Prostate gland (tissue), 2 donors: ENCODE measurements at regions not wholly inside any gene's neighbourhood (a gene's known extent, or its start where the extent isn't known, plus 50 kb on each side); places are given as distances from the start of the nearest gene placed in this dataset.

Source experiments
- DNase-seq: peaks from one replicate; pipeline ENCODE4 v3.0.0-alpha.2; 2019; ENCODE audit warnings: low spot score
- H3K27ac ChIP-seq, 2 donors: fragments of 200-600 bp; sonication (generic); 2 replicates each; pipeline ENCODE4 v1.5.1; 2017 to 2019
- H3K27me3 ChIP-seq: fragments of 200-600 bp; sonication (generic); replicated peaks from 2 replicates; pipeline ENCODE4 v1.5.1; 2019; ENCODE audit not compliant: insufficient read depth
- H3K36me3 ChIP-seq, 2 donors: fragments of 200-600 bp; sonication (generic); 1 replicate in 1 of 2; 2 replicates in 1 of 2; pipeline versions ENCODE4 v1.5.1 to v1.8.1; 2017 to 2019
- H3K4me1 ChIP-seq: fragments of 200-600 bp; sonication (generic); replicated peaks from 2 replicates; pipeline ENCODE4 v1.5.1; 2019
- H3K4me3 ChIP-seq, 2 donors: fragments of 200-600 bp; sonication (generic); 2 replicates each; pipeline ENCODE4 v1.5.1; 2017 to 2019
- H3K9me3 ChIP-seq: fragments of 200-600 bp; sonication (generic); 2 replicates; pipeline ENCODE4 v1.5.1; 2017
- CTCF ChIP-seq, 4 experiments: fragments of 200-600 bp in 2 of 4; fragments of 450-650 bp in 2 of 4; sonication (generic) in 2 of 4; IDR thresholded peaks; 1 replicate in 3 of 4; 2 replicates in 1 of 4; pipeline ENCODE4 v1.5.1; 2016 to 2019; ENCODE audit warnings: antibody characterized with exemption in 4 of 4, mild to moderate bottlenecking in 2 of 4, moderate library complexity in 2 of 4
- POLR2A ChIP-seq: fragments of 450-650 bp; IDR thresholded peaks from one replicate; pipeline ENCODE4 v1.6.1; 2016; ENCODE audit warnings: antibody characterized with exemption, mild to moderate bottlenecking
- POLR2AphosphoS5 ChIP-seq: sonication (generic); formaldehyde crosslinking; IDR thresholded peaks from one replicate; pipeline ENCODE4 v1.6.1; 2017; ENCODE audit warnings: antibody characterized with exemption
- WGBS: methylation state at CpG from one replicate; pipeline ENCODE4 v1.1.5; 2018; 5-methylcytosine and 5-hydroxymethylcytosine counted together
- intact Hi-C: fragments of 100-400 bp; cut with DNase I; formaldehyde crosslinking; loops from one replicate; pipeline ENCODE4 v1.14.2; 2022

GRCh38 chr20:24729896-24730605 is 219.0 kb upstream of the CST7 start:
- no peak overlapping the region for H3K27ac ChIP-seq

GRCh38 chr20:24730750-24731149 is 218.3 kb upstream of the CST7 start:
- TF ChIP-seq CTCF (IDR thresholded peaks at IDR 0.05) = no peak
- TF ChIP-seq POLR2AphosphoS5 = no peak
- TF ChIP-seq POLR2A = no peak
- DNase-seq = no peak
- H3K4me3 ChIP-seq = no peak overlapping the region
- H3K27ac ChIP-seq = no peak overlapping the region
- intact Hi-C loops = loop anchor here (10.0 kb wide), 1 partner anchor 66 kb away; no protein-coding TSS in a partner anchor
- no peaks in the 10 kb centered on the region for H3K4me1 ChIP-seq
- no peaks in the 10 kb centered on the region for H3K27me3 ChIP-seq
- WGBS = 85% methylated on average over 10 of the region's 10 CpGs
- no peaks in the 10 kb centered on the region for H3K36me3 ChIP-seq
- no peaks in the 10 kb centered on the region for H3K9me3 ChIP-seq

More at GRCh38 chr20:24729896-24730605, 219.0 kb upstream of the CST7 start:
- 52% methylated on average over 17 of the region's 17 CpGs for WGBS
- Histone ChIP-seq H3K36me3 (no peaks in the 10 kb centered on the region), H3K4me1 (no peaks in the 10 kb centered on the region), H3K4me3 (no peak overlapping the region), H3K9me3 (no peaks in the 10 kb centered on the region), H3K27me3 (no peaks in the 10 kb centered on the region)
- intact Hi-C loops = loop anchor here (10.0 kb wide), 1 partner anchor 65 kb away; no protein-coding TSS in a partner anchor
- TF ChIP-seq CTCF (IDR thresholded peaks at IDR 0.05) (no peak), POLR2AphosphoS5 (no peak), POLR2A (no peak)
- DNase-seq = no peak

GRCh38 chr20:24731312-24731711 is 217.8 kb upstream of the CST7 start:
- Histone ChIP-seq H3K27ac (no peak overlapping the region), H3K36me3 (no peaks in the 10 kb centered on the region), H3K4me1 (no peaks in the 10 kb centered on the region), H3K4me3 (no peak overlapping the region), H3K9me3 (no peaks in the 10 kb centered on the region), H3K27me3 (no peaks in the 10 kb centered on the region)
- intact Hi-C loops = loop anchor here (10.0 kb wide), 1 partner anchor 67 kb away; no protein-coding TSS in a partner anchor
- no peak for DNase-seq
- no peak for TF ChIP-seq CTCF (IDR thresholded peaks at IDR 0.05)
- TF ChIP-seq POLR2AphosphoS5 = no peak
- no peak for TF ChIP-seq POLR2A
- 75% methylated on average over 10 of the region's 10 CpGs for WGBS

- H3K27me3 ChIP-seq = no peaks in the 10 kb centered on the region
- no peak for DNase-seq
- H3K4me1 ChIP-seq = no peaks in the 10 kb centered on the region
- TF ChIP-seq CTCF (IDR thresholded peaks at IDR 0.05) = no peak
- no peak for TF ChIP-seq POLR2A
- no peak for TF ChIP-seq POLR2AphosphoS5
- no peaks in the 10 kb centered on the region for H3K36me3 ChIP-seq
- 87% methylated on average over 5 of the region's 5 CpGs for WGBS
- intact Hi-C loops = loop anchor here (10.0 kb wide), 1 partner anchor 67 kb away; no protein-coding TSS in a partner anchor
- no peaks in the 10 kb centered on the region for H3K9me3 ChIP-seq
- H3K27ac ChIP-seq = no peak overlapping the region
- no peak overlapping the region for H3K4me3 ChIP-seq
Measured at GRCh38 chr20:24732076-24732475, 217.0 kb upstream of the CST7 start.

GRCh38 chr20:24732599-24732998 is 216.5 kb upstream of the CST7 start:
- H3K27ac ChIP-seq = no peak overlapping the region
- H3K9me3 ChIP-seq = no peaks in the 10 kb centered on the region
- 90% methylated on average over 4 of the region's 4 CpGs for WGBS
- no peaks in the 10 kb centered on the region for H3K36me3 ChIP-seq
- H3K27me3 ChIP-seq = no peaks in the 10 kb centered on the region
- no peaks in the 10 kb centered on the region for H3K4me1 ChIP-seq
- no peak overlapping the region for H3K4me3 ChIP-seq
- TF ChIP-seq POLR2A (no peak), CTCF (IDR thresholded peaks at IDR 0.05) (no peak), POLR2AphosphoS5 (no peak)
- intact Hi-C loops = loop anchor here (10.0 kb wide), 1 partner anchor 68 kb away; no protein-coding TSS in a partner anchor
- DNase-seq = no peak
